Peyer's patch (tissue), 4 donors: ENCODE measurements at regions not wholly inside any gene's neighbourhood (a gene's known extent, or its start where the extent isn't known, plus 50 kb on each side); places are given as distances from the start of the nearest gene placed in this dataset.

Experiments
- CTCF ChIP-seq, 6 experiments: fragments of 450-650 bp in 4 of 6; fragments of 200-600 bp in 2 of 6; sonication (generic) in 1 of 6; IDR thresholded peaks; one replicate each; pipeline ENCODE4 v1.5.1; 2017 to 2019; ENCODE audit warnings: antibody characterized with exemption in 6 of 6, mild to moderate bottlenecking in 3 of 6, moderate library complexity in 1 of 6
- POLR2A ChIP-seq, 2 donors: fragments of 450-650 bp; IDR thresholded peaks; one replicate each; pipeline ENCODE4 v1.5.1; 2017; ENCODE audit warnings: antibody characterized with exemption in 2 of 2, mild to moderate bottlenecking in 2 of 2, moderate library complexity in 2 of 2

GRCh38 chr2:2502201-2502549 lies 171.1 kb upstream of the MYT1L start:
- TF ChIP-seq CTCF (IDR thresholded peaks at IDR 0.05), result no peak
- no peak for TF ChIP-seq POLR2A (IDR thresholded peaks at IDR 0.05)
